ENCODE measurements at regions not wholly inside any gene's neighbourhood (a gene's known extent, or its start where the extent isn't known, plus 50 kb on each side); places are given as distances from the start of the nearest gene placed in this dataset.

DNA sequence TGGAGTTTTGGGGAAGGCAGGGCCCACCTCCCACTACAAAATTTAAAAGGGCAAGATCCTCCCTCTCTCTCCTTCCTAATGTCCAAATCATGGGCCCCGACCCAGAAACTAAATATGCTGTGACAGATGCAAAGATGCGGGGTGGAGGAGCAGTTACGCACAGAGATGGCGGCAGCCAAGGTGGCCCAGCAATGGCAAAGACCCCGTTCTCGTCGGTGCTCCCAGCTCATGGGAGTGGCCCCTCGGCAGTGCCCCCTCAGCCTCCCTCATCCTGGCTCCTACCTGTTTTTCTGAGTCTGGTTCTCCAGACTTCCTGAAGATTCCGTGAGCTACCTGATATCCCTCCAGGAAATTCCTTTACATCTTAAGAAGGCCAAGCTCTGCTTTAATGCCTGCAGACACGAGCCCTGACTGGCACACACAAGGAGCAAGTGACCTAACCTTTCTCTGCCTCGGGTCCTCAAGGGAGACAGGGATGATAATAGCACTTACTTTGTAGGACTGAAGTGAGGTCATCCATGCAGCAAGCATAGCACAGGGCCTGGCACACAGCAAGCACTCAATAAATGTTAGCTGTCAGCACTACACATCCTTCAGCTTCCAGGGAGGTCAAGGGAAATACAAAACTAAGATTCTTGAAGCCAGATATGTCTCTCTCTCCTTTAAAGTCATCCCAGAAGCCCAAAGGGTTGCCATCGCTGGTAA, 103.5 kb downstream of the LSM3 start:
- TF ChIP-seq, protein P1, sequence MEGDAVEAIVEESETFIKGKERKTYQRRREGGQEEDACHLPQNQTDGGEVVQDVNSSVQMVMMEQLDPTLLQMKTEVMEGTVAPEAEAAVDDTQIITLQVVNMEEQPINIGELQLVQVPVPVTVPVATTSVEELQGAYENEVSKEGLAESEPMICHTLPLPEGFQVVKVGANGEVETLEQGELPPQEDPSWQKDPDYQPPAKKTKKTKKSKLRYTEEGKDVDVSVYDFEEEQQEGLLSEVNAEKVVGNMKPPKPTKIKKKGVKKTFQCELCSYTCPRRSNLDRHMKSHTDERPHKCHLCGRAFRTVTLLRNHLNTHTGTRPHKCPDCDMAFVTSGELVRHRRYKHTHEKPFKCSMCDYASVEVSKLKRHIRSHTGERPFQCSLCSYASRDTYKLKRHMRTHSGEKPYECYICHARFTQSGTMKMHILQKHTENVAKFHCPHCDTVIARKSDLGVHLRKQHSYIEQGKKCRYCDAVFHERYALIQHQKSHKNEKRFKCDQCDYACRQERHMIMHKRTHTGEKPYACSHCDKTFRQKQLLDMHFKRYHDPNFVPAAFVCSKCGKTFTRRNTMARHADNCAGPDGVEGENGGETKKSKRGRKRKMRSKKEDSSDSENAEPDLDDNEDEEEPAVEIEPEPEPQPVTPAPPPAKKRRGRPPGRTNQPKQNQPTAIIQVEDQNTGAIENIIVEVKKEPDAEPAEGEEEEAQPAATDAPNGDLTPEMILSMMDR (IDR thresholded peaks at IDR 0.05; ENCODE audit: low read depth, low read length) = no peak
- TF ChIP-seq POLR2A (IDR thresholded peaks at IDR 0.05; ENCODE audit: extremely low read depth, insufficient read length) (no peak), MYC (IDR thresholded peaks at IDR 0.05; ENCODE audit: low read depth, low read length) (no peak)
- TF ChIP-seq, protein P2, sequence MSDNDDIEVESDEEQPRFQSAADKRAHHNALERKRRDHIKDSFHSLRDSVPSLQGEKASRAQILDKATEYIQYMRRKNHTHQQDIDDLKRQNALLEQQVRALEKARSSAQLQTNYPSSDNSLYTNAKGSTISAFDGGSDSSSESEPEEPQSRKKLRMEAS (IDR thresholded peaks at IDR 0.05; ENCODE audit: low read depth, low read length) = no peak

Data from NB4 (cell line).